Pulmonary artery endothelial cell (primary cell): ENCODE measurements at regions not wholly inside any gene's neighbourhood (a gene's known extent, or its start where the extent isn't known, plus 50 kb on each side); places are given as distances from the start of the nearest gene placed in this dataset.
"Not testable (repeated sequence)": the region's sequence is repeated elsewhere in the genome, so short reads cannot be mapped to it uniquely, and the experiment has no call there.

Experiments
- DNase-seq: peaks from one replicate; pipeline ENCODE4 v3.0.0-alpha.2; 2011; ENCODE audit warnings: low read depth, low spot score

GRCh38 chr9:13817754-13818278, 496.1 kb downstream of the NFIB start:
- no peak for DNase-seq

GRCh38 chr9:13816837-13817236, 497.1 kb downstream of the NFIB start:
- no peak for DNase-seq

DNA sequence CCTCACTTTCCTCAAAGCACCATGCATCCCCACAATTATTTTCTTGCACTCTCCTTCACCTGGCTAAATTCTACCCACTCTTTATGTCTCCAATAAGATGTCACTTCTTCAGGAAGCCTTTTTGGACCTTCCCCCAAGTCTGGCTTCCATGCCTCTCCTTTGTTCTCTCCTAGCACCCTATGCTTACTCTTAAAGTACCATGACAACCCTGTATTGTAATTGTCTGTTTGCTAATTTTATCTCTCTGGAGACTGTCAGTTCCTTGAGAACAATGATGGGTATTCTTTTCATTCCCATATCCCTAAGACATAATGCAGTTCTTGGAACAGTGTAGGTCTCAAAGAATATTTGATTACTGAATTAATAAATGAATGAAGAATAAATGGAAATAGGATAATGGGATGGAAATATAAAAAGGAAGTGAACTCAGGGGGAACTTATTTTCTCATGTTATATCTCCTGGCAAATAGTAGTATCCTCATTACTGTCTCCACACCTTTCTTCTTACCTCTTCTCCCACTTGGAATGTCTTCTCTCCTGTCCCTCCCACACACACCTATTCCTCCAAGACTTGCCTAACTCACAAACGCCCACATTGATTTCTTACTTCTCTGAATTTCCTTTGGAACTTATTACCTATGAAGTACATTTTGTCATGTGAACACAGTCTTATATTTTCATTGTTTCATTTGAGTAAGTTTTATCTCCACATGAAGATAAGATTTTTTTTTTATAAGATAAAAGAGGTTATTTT, 499.1 kb downstream of the NFIB start:
- DNase-seq, result no peak

GRCh38 chr9:13811876-13812275, 502.1 kb downstream of the NFIB start:
- DNase-seq, result no peak

- no peak for DNase-seq
Observed at GRCh38 chr9:13810510-13810909, 503.4 kb downstream of the NFIB start.

GRCh38 chr9:13809401-13809800, 504.5 kb downstream of the NFIB start:
- no peak for DNase-seq

DNA sequence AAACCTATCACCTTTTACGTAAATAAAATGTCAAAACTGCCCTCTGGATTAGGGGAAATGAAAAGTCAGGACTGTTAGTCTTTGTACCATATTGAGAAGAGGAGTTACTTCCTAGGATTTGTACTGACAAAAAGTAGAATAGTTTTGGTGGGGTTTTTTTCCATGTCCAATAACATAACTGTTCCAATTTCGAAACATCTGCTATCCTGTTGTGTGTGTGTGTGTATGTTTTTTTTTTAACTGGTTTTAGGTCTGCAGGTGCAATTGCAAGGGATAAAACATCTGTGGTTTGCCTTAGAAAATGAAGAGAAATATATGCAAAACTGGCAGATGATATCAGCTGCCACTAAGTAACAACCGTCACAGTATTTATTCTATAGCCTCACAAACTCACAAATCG, 506.8 kb downstream of the NFIB start:
- DNase-seq, result no peak

DNA sequence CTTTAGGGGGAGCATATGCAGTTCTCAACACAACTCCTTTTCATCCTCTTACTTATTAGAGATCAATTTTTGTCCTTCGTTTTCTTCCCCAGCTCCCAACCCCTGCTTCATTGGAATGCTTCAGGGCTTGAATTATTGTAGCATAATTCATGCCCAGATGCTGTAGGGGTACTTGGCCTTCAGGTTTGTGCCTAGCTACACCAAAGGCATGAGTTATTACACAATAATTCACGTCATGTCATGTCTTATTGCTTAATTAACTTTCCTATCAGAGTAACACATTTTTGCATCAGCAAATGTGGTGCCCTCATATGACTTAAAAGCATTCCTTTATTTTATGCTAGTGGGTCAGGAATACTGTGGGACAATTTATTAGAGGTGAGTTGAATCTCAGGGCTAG, 507.2 kb downstream of the NFIB start:
- DNase-seq, result no peak

DNA sequence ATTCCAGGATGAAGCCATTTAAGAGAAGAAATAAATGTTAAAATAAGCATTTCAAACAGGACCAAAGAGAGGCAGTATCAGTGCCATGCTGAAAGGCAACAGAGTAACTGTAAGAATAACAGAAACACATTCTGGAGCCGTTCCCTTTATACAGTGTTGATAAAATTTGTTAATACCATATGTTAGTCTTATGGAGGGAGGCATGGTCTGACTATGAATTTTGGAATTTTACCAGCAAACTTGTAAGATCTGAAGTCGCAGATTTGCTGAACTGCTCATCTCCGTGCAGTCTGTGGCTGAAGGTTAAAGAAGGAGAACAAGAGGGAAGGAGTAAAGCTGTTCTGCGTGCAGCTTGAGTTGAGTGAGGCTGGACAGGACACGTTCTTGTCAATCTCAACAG, 508.4 kb downstream of the NFIB start:
- no peak for DNase-seq

GRCh38 chr9:13804532-13804931, 509.4 kb downstream of the NFIB start:
- DNase-seq, result peak; percentile 37

GRCh38 chr9:13800776-13801175, 513.2 kb downstream of the NFIB start:
- no peak for DNase-seq

- not testable (repeated sequence) for DNase-seq
Observed at GRCh38 chr9:13797701-13798100, 516.2 kb downstream of the NFIB start.

DNA sequence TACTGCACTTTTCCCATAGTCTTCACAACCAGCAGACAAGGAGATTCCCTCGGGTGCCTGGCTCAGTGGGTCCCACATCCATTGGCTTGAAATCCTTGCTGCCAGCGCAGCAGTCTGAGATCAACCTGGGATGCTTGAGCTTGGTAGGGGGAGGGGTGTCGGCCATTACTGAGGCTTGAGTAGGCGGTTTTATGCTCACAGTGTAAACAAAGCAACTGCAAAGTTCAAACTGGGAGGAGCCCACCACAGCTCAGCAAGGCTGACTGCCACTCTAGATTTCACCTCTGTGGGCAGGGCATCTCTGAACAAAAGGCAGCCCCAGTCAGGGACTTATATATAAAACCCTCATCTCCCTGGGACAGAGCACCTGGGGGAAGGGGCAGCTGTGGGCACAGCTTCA, 512.3 kb upstream of the MPDZ start:
- DNase-seq, result no peak

DNA sequence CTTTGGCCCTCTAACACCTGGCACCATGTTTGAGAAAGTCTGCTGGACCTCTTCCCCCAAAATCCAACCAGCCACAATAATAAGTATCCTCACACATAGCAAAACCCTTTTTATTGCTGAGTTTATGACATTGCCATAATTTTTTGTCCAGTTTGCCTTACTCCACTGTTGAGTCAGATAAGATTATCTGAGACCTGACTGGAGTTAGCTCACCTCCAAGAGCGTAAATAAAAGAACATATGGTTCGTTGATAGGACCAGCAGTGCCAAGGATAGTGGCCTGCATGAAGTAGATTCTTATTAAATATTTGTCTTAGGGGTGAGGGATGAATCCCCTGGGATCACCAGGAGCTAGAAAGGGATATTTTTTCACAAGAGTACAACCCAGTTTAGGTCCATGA, 510.6 kb upstream of the MPDZ start:
- no peak for DNase-seq

GRCh38 chr9:13787234-13787833, 507.8 kb upstream of the MPDZ start:
- no peak for DNase-seq

DNA sequence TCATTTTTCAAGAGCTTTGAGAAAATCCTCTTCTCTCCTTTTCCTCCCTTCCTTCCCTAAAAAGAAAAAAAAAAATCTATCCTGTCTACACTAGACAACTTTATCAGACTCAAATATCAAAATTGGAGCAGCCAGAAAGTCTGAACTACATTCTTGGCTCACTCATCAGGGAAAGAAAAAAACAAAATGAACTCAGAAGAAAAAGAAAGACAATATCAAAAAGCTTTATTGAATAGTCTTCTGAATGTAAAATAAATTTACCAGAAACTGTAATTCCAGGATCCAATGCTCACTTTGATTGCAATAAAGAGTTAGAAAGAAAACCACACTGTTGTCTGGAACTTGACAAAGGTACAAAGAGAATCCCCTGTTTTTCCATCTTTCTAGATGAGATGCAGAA, 507.2 kb upstream of the MPDZ start:
- DNase-seq, result no peak

GRCh38 chr9:13786131-13786530, 506.6 kb upstream of the MPDZ start:
- DNase-seq, result no peak

GRCh38 chr9:13779106-13779505, 499.6 kb upstream of the MPDZ start:
- DNase-seq, result no peak

- no peak for DNase-seq
Observed at GRCh38 chr9:13778631-13779030, 499.1 kb upstream of the MPDZ start.

DNA sequence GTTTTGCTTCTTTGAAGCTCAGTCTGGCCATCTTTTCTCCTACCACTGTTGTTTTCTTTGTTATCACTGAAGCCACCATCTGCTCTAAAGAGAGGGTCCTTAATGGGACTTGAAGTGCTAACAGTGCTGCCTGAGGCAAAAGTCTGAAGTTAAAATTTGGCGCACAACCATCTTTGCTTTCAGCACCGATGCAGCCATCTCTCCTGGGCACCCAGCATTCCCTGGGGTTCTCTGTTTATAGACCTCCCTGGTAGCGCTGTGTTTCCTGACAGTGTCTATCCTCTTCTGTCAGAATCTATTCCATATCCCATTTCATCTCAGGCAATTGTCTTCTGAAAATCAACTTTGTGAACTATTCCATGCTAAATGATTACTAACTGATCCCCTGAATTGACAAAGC, 491.5 kb upstream of the MPDZ start:
- DNase-seq, result no peak

DNA sequence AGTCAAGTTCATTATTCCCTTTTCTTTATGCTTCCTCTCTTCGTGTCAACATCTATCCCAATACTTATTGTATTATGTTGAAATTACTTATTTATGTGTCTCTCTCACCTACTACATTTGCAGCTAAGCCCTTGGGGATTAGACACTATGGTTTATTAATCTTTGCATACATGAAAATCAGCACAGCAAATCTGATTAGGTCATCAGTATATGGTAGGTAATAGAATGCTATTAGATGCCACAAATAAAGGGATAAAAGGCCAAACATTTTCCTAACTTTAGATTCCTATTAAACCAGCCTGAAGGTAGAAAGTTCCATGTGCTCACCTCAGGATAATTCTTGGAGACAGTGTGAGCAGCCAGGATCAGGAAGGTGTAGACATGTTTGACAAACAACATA, 490.1 kb upstream of the MPDZ start:
- no peak for DNase-seq

GRCh38 chr9:13769006-13769405, 489.5 kb upstream of the MPDZ start:
- DNase-seq, result no peak

DNA sequence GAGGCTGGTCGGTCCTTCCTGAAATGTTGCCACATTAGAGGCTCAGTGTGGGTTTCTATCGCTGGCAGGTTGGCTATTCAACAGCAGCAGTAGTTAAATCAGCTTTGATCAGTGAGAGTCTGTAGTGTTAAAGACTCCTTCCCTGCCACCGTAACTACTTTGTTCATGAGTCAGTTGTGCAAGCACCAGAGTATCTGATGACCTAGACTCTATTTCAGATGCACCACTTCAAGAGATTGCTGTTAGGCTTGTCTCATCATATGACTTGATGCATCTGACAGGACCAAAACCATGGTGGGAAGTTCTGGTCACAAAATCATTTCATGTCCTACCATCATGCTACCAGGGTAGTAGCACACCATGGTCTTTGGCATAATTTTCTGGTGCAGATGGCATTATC, 482.7 kb upstream of the MPDZ start:
- no peak for DNase-seq
